ENCODE measurements at regions not wholly inside any gene's neighbourhood (a gene's known extent, or its start where the extent isn't known, plus 50 kb on each side); places are given as distances from the start of the nearest gene placed in this dataset.

GRCh38 chr15:96068897-96069296 is 261.6 kb upstream of the NR2F2 start:
- peaks cover 2% of the 10 kb centered on the region for H3K9me3 Mint-ChIP-seq (ENCODE audit: low read depth, unreplicated experiment)
- no TSS peak for BruUV-seq (replicated peaks)
- DNase-seq: no peak
- H3K4me3 Mint-ChIP-seq (ENCODE audit: low read depth, unreplicated experiment): no peak overlapping the region
- CTCF ChIA-PET: no interaction called here
- intact Hi-C loops (cut with micrococcal nuclease; ENCODE audit: unreplicated experiment): no loop called here
- H3K36me3 Mint-ChIP-seq (ENCODE audit: insufficient read depth, unreplicated experiment): no peaks in the 10 kb centered on the region
- no peaks in the 10 kb centered on the region for H3K27me3 Mint-ChIP-seq (ENCODE audit: unreplicated experiment)
- H3K27ac Mint-ChIP-seq (ENCODE audit: unreplicated experiment): no peak overlapping the region
- peaks cover 23% of the 10 kb centered on the region for H3K4me1 Mint-ChIP-seq (ENCODE audit: low read depth, unreplicated experiment)
- no peak for TF ChIP-seq CTCF (IDR thresholded peaks at IDR 0.05; ENCODE audit: unreplicated experiment)

DNA sequence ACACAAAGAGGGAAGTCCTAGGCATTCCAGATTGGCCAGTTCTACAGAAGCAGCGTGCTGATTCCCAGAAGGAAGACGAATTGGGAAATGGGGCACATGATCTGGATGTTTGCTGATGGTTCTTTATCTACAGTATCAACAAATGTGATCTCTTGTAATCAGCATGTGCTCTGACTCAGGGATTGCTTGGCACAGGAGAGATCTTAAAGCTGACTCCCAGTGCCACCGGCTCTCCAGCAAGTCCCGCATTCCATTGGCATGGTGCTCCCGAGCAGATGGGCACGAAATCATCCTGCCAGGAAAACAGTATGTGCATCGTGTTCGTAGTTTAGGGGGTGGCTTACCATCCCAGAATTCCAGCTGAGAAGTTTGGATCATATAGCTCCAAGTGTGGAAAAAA is 259.9 kb upstream of the NR2F2 start:
- no peaks in the 10 kb centered on the region for H3K27me3 Mint-ChIP-seq (ENCODE audit: unreplicated experiment)
- peaks cover 11% of the 10 kb centered on the region for H3K4me1 Mint-ChIP-seq (ENCODE audit: low read depth, unreplicated experiment)
- no peaks in the 10 kb centered on the region for H3K36me3 Mint-ChIP-seq (ENCODE audit: insufficient read depth, unreplicated experiment)
- CTCF ChIA-PET: no interaction called here
- BruUV-seq (replicated peaks): no TSS peak
- no peaks in the 10 kb centered on the region for H3K9me3 Mint-ChIP-seq (ENCODE audit: low read depth, unreplicated experiment)
- TF ChIP-seq CTCF (IDR thresholded peaks at IDR 0.05; ENCODE audit: unreplicated experiment): no peak
- H3K4me3 Mint-ChIP-seq (ENCODE audit: low read depth, unreplicated experiment): no peak overlapping the region
- intact Hi-C loops (cut with micrococcal nuclease; ENCODE audit: unreplicated experiment): no loop called here
- no peak for DNase-seq
- H3K27ac Mint-ChIP-seq (ENCODE audit: unreplicated experiment): no peak overlapping the region

DNA sequence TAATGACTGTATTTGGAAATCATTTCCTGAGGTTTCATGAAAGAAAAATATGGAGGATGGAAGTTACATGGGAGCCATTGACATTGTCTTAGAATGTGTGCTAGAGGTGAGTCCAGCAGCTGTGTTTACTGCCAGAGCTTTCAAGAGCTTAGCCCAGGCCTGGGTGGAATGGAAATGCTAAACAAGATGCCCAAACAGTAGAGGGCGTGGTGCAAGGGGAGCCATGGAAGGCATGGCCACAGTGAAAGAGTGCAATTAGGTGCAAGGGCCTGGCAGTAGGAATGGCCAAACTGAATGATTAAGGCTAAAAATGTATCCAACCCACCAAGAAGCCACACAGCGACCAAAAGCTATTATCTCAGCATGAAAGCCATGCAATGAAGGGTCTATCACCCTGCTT is 257.7 kb upstream of the NR2F2 start:
- H3K36me3 Mint-ChIP-seq (ENCODE audit: insufficient read depth, unreplicated experiment): no peaks in the 10 kb centered on the region
- no peak for DNase-seq
- no peaks in the 10 kb centered on the region for H3K9me3 Mint-ChIP-seq (ENCODE audit: low read depth, unreplicated experiment)
- CTCF ChIA-PET: no interaction called here
- no peaks in the 10 kb centered on the region for H3K27me3 Mint-ChIP-seq (ENCODE audit: unreplicated experiment)
- peaks cover 11% of the 10 kb centered on the region for H3K4me1 Mint-ChIP-seq (ENCODE audit: low read depth, unreplicated experiment)
- no peak overlapping the region for H3K4me3 Mint-ChIP-seq (ENCODE audit: low read depth, unreplicated experiment)
- intact Hi-C loops (cut with micrococcal nuclease; ENCODE audit: unreplicated experiment): no loop called here
- H3K27ac Mint-ChIP-seq (ENCODE audit: unreplicated experiment): no peak overlapping the region
- no peak for TF ChIP-seq CTCF (IDR thresholded peaks at IDR 0.05; ENCODE audit: unreplicated experiment)
- BruUV-seq (replicated peaks): no TSS peak

DNA sequence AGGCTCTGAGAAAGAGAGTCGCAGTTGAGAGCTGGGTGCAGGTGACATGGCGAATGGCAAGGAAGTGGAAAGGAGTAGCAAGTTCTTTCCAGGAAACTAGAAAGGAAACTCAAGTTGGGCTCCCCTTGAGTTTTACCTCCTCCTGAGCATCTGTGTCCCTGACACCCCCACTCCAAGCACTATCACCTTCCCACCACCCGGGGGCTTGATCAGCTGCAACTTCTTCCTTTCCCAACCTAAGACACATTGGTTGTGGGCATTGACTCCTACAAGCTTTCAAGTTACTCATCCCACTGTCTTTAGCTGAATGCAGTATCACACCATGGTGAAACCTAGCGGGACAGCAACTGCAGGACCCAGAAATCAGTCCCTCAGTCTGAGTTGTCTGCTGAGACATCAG is 256.6 kb upstream of the NR2F2 start:
- no peak for DNase-seq
- Mint-ChIP-seq H3K4me3 (ENCODE audit: low read depth, unreplicated experiment) (no peak overlapping the region), H3K27ac (ENCODE audit: unreplicated experiment) (no peak overlapping the region), H3K27me3 (ENCODE audit: unreplicated experiment) (no peaks in the 10 kb centered on the region), H3K9me3 (ENCODE audit: low read depth, unreplicated experiment) (no peaks in the 10 kb centered on the region), H3K36me3 (ENCODE audit: insufficient read depth, unreplicated experiment) (no peaks in the 10 kb centered on the region), H3K4me1 (ENCODE audit: low read depth, unreplicated experiment) (peaks cover 11% of the 10 kb centered on the region)
- BruUV-seq (replicated peaks): no TSS peak
- intact Hi-C loops (cut with micrococcal nuclease; ENCODE audit: unreplicated experiment): no loop called here
- no peak for TF ChIP-seq CTCF (IDR thresholded peaks at IDR 0.05; ENCODE audit: unreplicated experiment)
- CTCF ChIA-PET: no interaction called here

DNA sequence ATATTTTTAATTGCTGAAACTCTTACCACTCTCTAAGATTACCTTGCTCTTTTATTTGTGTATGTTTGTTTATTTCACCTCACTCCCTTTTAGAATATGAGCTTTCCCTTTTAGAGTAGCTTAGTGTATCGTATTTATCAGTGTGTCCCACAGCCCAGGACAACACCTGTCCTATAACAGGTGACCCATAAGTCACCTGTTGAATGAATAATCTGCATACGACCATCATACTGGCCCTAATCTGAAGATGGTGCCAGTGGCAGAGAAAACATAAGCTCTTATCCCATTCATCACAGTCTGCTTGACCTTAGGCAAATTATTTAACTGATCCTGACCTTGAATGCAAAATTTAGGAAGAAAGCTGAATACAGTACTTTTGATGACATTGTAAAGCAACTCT is 254.6 kb upstream of the NR2F2 start:
- no peaks in the 10 kb centered on the region for H3K27me3 Mint-ChIP-seq (ENCODE audit: unreplicated experiment)
- DNase-seq: no peak
- no peaks in the 10 kb centered on the region for H3K36me3 Mint-ChIP-seq (ENCODE audit: insufficient read depth, unreplicated experiment)
- TF ChIP-seq CTCF (IDR thresholded peaks at IDR 0.05; ENCODE audit: unreplicated experiment): no peak
- intact Hi-C loops (cut with micrococcal nuclease; ENCODE audit: unreplicated experiment): no loop called here
- CTCF ChIA-PET: no interaction called here
- H3K9me3 Mint-ChIP-seq (ENCODE audit: low read depth, unreplicated experiment): no peaks in the 10 kb centered on the region
- no peaks in the 10 kb centered on the region for H3K4me1 Mint-ChIP-seq (ENCODE audit: low read depth, unreplicated experiment)
- no peak overlapping the region for H3K27ac Mint-ChIP-seq (ENCODE audit: unreplicated experiment)
- no TSS peak for BruUV-seq (replicated peaks)
- no peak overlapping the region for H3K4me3 Mint-ChIP-seq (ENCODE audit: low read depth, unreplicated experiment)

Data from Calu3 (cell line).